MCF 10A (cell line): ENCODE measurements at regions not wholly inside any gene's neighbourhood (a gene's known extent, or its start where the extent isn't known, plus 50 kb on each side); places are given as distances from the start of the nearest gene placed in this dataset.

Experiments
- BruUV-seq: library from RNA; stranded (reverse); fragments of 400-500 nt; replicated peaks from 2 replicates; lab custom pipeline; 2021; lab: Mats Ljungman, UMichigan
- CTCF ChIA-PET: fragments of 300-600 bp; sonication (Branson Sonifier 250); formaldehyde crosslinking; extraction: SDS; loops from one replicate; lab custom pipeline; 2021; ENCODE audit warnings: antibody characterized with exemption, inconsistent platforms; lab: Yijun Ruan, JAX
- POLR2A ChIA-PET: fragments of 300-600, 350-650 bp; sonication (Branson Sonifier 250); formaldehyde crosslinking; extraction: SDS; loops from one replicate; lab custom pipeline; 2020; ENCODE audit warnings: antibody characterized with exemption, inconsistent platforms; lab: Yijun Ruan, JAX
- DNase-seq: peaks from one replicate; pipeline ENCODE4 v3.0.0-alpha.2; 2018; ENCODE audit not compliant: unreplicated experiment
- H3K27ac Mint-ChIP-seq: one replicate; pipeline ENCODE4 v1.8.0; 2022; ENCODE audit warnings: mild to moderate bottlenecking, low read depth, mixed read lengths; ENCODE audit not compliant: unreplicated experiment
- H3K27me3 Mint-ChIP-seq: one replicate; pipeline ENCODE4 v1.8.0; 2022; ENCODE audit warnings: mixed read lengths; ENCODE audit not compliant: insufficient read depth, unreplicated experiment
- H3K36me3 Mint-ChIP-seq: one replicate; pipeline ENCODE4 v1.8.0; 2022; ENCODE audit warnings: mild to moderate bottlenecking, moderate library complexity, mixed read lengths; ENCODE audit not compliant: insufficient read depth, unreplicated experiment
- H3K4me1 Mint-ChIP-seq: one replicate; pipeline ENCODE4 v1.8.0; 2022; ENCODE audit warnings: mixed read lengths; ENCODE audit not compliant: insufficient read depth, unreplicated experiment
- H3K4me3 Mint-ChIP-seq: one replicate; pipeline ENCODE4 v1.8.0; 2022; ENCODE audit warnings: mild to moderate bottlenecking, moderate library complexity, mixed read lengths; ENCODE audit not compliant: unreplicated experiment
- H3K9me3 Mint-ChIP-seq: one replicate; pipeline ENCODE4 v1.8.0; 2022; ENCODE audit warnings: mixed read lengths; ENCODE audit not compliant: unreplicated experiment
- intact Hi-C: fragments of 100-400 bp; cut with micrococcal nuclease; formaldehyde crosslinking; loops from 2 replicates; pipeline ENCODE4 v1.14.1; 2022
- TF ChIP-seq, protein P1 (sequence below): fragments of 200-600 bp; IDR thresholded peaks from one replicate; pipeline ENCODE4 v1.8.0; 2022; ENCODE audit warnings: antibody characterized with exemption, mild to moderate bottlenecking; ENCODE audit not compliant: unreplicated experiment

- no peaks in the 10 kb centered on the region for H3K9me3 Mint-ChIP-seq
- no peaks in the 10 kb centered on the region for H3K36me3 Mint-ChIP-seq
- H3K4me3 Mint-ChIP-seq, result no peak overlapping the region
- ChIA-PET CTCF (interaction anchor here (0.7 to 0.8 kb wide), 2 partner anchors 33 to 515 kb away, joined by 3 to 4 read pairs; no protein-coding TSS in a partner anchor), POLR2A (interaction anchor here (0.9 to 2.6 kb wide), 2 partner anchors 8 to 10 kb away, joined by 3 to 5 read pairs; no protein-coding TSS in a partner anchor)
- no TSS peak for BruUV-seq
- no peak overlapping the region for H3K27ac Mint-ChIP-seq
- intact Hi-C loops, result no loop called here
- peaks cover 15% of the 10 kb centered on the region for H3K4me1 Mint-ChIP-seq
- no peak for DNase-seq
- no peaks in the 10 kb centered on the region for H3K27me3 Mint-ChIP-seq
- TF ChIP-seq, protein P1, sequence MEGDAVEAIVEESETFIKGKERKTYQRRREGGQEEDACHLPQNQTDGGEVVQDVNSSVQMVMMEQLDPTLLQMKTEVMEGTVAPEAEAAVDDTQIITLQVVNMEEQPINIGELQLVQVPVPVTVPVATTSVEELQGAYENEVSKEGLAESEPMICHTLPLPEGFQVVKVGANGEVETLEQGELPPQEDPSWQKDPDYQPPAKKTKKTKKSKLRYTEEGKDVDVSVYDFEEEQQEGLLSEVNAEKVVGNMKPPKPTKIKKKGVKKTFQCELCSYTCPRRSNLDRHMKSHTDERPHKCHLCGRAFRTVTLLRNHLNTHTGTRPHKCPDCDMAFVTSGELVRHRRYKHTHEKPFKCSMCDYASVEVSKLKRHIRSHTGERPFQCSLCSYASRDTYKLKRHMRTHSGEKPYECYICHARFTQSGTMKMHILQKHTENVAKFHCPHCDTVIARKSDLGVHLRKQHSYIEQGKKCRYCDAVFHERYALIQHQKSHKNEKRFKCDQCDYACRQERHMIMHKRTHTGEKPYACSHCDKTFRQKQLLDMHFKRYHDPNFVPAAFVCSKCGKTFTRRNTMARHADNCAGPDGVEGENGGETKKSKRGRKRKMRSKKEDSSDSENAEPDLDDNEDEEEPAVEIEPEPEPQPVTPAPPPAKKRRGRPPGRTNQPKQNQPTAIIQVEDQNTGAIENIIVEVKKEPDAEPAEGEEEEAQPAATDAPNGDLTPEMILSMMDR, result no peak
Measured at GRCh38 chr5:124053340-124053739, 541.4 kb downstream of the CSNK1G3 start.

GRCh38 chr5:124052201-124052600 is 540.2 kb downstream of the CSNK1G3 start:
- Mint-ChIP-seq H3K27me3 (no peaks in the 10 kb centered on the region), H3K36me3 (no peaks in the 10 kb centered on the region), H3K27ac (no peak overlapping the region), H3K9me3 (no peaks in the 10 kb centered on the region), H3K4me3 (no peak overlapping the region), H3K4me1 (peaks cover 8% of the 10 kb centered on the region)
- no peak for DNase-seq
- TF ChIP-seq, protein P1, result no peak
- intact Hi-C loops, result no loop called here
- POLR2A ChIA-PET, result interaction anchor here (0.6 to 2.6 kb wide), 2 partner anchors 10 to 33 kb away, joined by 3 to 5 read pairs; no protein-coding TSS in a partner anchor
- no TSS peak for BruUV-seq
- CTCF ChIA-PET, result interaction anchor here (0.8 kb wide), 1 partner anchor 31 kb away, joined by 4 read pairs; no protein-coding TSS in a partner anchor

GRCh38 chr5:124050120-124050770 is 538.3 kb downstream of the CSNK1G3 start:
- TF ChIP-seq, protein P1, result no peak
- no TSS peak for BruUV-seq
- POLR2A ChIA-PET, result no interaction called here
- Mint-ChIP-seq H3K36me3 (no peaks in the 10 kb centered on the region), H3K27me3 (no peaks in the 10 kb centered on the region), H3K4me3 (no peak overlapping the region), H3K4me1 (no peaks in the 10 kb centered on the region), H3K9me3 (no peaks in the 10 kb centered on the region), H3K27ac (no peak overlapping the region)
- DNase-seq, result no peak
- CTCF ChIA-PET, result no interaction called here
- intact Hi-C loops, result no loop called here

DNA sequence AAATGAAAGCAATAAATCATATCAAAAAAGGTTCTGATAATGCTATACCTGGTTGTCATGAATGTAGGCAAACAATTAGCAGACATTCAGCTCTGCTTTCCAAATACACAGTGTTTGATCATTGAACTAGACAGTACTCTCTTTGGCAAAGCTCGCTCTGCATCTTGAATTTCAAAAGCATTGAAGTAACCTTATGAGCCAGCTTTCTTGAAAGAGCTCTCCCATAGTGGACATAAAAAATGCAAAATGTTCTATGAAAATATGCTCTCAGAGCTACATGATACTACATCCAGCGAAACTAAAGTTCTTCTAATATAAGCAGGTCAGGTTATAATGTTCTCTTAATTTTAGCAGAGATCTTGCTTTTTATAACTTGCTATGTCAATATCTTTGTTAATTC is 533.4 kb downstream of the CSNK1G3 start:
- no TSS peak for BruUV-seq
- intact Hi-C loops, result no loop called here
- DNase-seq, result no peak
- H3K4me1 Mint-ChIP-seq, result no peaks in the 10 kb centered on the region
- no peaks in the 10 kb centered on the region for H3K27me3 Mint-ChIP-seq
- CTCF ChIA-PET, result interaction anchor here (0.9 kb wide), 1 partner anchor 143 kb away, joined by 3 read pairs; no protein-coding TSS in a partner anchor
- TF ChIP-seq, protein P1, result no peak
- H3K4me3 Mint-ChIP-seq, result no peak overlapping the region
- H3K36me3 Mint-ChIP-seq, result no peaks in the 10 kb centered on the region
- H3K9me3 Mint-ChIP-seq, result no peaks in the 10 kb centered on the region
- POLR2A ChIA-PET, result interaction anchor here (0.6 to 1.1 kb wide), 2 partner anchors 10 to 88 kb away, joined by 3 read pairs; no protein-coding TSS in a partner anchor
- no peak overlapping the region for H3K27ac Mint-ChIP-seq
